NT2/D1 (cell line): ENCODE measurements at regions not wholly inside any gene's neighbourhood (a gene's known extent, or its start where the extent isn't known, plus 50 kb on each side); places are given as distances from the start of the nearest gene placed in this dataset.
"Not testable (repeated sequence)": the region's sequence is repeated elsewhere in the genome, so short reads cannot be mapped to it uniquely, and the experiment has no call there.

Experiments used
- SUZ12 ChIP-seq: IDR thresholded peaks from 2 replicates; pipeline ENCODE4 v1.6.1; 2011; ENCODE audit not compliant: insufficient read length, insufficient read depth; ENCODE audit errors: extremely low read depth
- YY1 ChIP-seq: IDR thresholded peaks from 2 replicates; pipeline ENCODE4 v1.6.1; 2011; ENCODE audit not compliant: insufficient read length, insufficient read depth
- ZNF274 ChIP-seq: IDR thresholded peaks from 2 replicates; pipeline ENCODE4 v1.6.1; 2011; ENCODE audit warnings: mild to moderate bottlenecking, low read depth, low read length

- TF ChIP-seq ZNF274, YY1, SUZ12: not testable (repeated sequence)
Observed at GRCh38 chr9:87210658-87211057, 263.4 kb upstream of the GAS1 start.
